ENCODE measurements at regions not wholly inside any gene's neighbourhood (a gene's known extent, or its start where the extent isn't known, plus 50 kb on each side); places are given as distances from the start of the nearest gene placed in this dataset.
"Not testable (repeated sequence)": the region's sequence is repeated elsewhere in the genome, so short reads cannot be mapped to it uniquely, and the experiment has no call there.

GRCh38 chr21:18832950-18833349, 429.4 kb upstream of the TMPRSS15 start:
- no peak for DNase-seq

GRCh38 chr21:18834121-18834520, 430.5 kb upstream of the TMPRSS15 start:
- not testable (repeated sequence) for DNase-seq

GRCh38 chr21:18840239-18840638, 436.7 kb upstream of the TMPRSS15 start:
- no peak for DNase-seq

GRCh38 chr21:18857606-18858005, 454.0 kb upstream of the TMPRSS15 start:
- DNase-seq: not testable (repeated sequence)

GRCh38 chr21:18869104-18869503, 465.5 kb upstream of the TMPRSS15 start:
- DNase-seq: no peak

GRCh38 chr21:18877917-18878316, 474.3 kb upstream of the TMPRSS15 start:
- DNase-seq: no peak

GRCh38 chr21:18887922-18888602, 484.5 kb upstream of the TMPRSS15 start:
- DNase-seq: no peak

GRCh38 chr21:18893406-18893805, 489.8 kb upstream of the TMPRSS15 start:
- DNase-seq: no peak

GRCh38 chr21:18894387-18894786, 490.8 kb upstream of the TMPRSS15 start:
- no peak for DNase-seq

GRCh38 chr21:18899261-18899660, 495.7 kb upstream of the TMPRSS15 start:
- no peak for DNase-seq

GRCh38 chr21:18902660-18903059, 499.1 kb upstream of the TMPRSS15 start:
- no peak for DNase-seq

GRCh38 chr21:18907076-18907475, 503.5 kb upstream of the TMPRSS15 start:
- no peak for DNase-seq

GRCh38 chr21:18908641-18909040, 505.1 kb upstream of the TMPRSS15 start:
- DNase-seq: no peak

GRCh38 chr21:18913914-18914313, 510.3 kb upstream of the TMPRSS15 start:
- no peak for DNase-seq

GRCh38 chr21:18914570-18914969, 511.0 kb upstream of the TMPRSS15 start:
- DNase-seq: no peak

- DNase-seq: no peak
Measured at GRCh38 chr21:18917622-18918021, 514.0 kb upstream of the TMPRSS15 start.

- no peak for DNase-seq
Measured at GRCh38 chr21:18931237-18931636, 527.7 kb upstream of the TMPRSS15 start.

- DNase-seq: no peak
Measured at GRCh38 chr21:18937337-18937736, 533.8 kb upstream of the TMPRSS15 start.

- DNase-seq: no peak
Measured at GRCh38 chr21:18940791-18941190, 537.2 kb upstream of the TMPRSS15 start.

GRCh38 chr21:18950045-18950740, 546.6 kb upstream of the TMPRSS15 start:
- DNase-seq: no peak

- DNase-seq: no peak
Measured at GRCh38 chr21:18951271-18952038, 547.9 kb upstream of the TMPRSS15 start.

- DNase-seq: no peak
Measured at GRCh38 chr21:18954441-18954844, 550.9 kb upstream of the TMPRSS15 start.

- no peak for DNase-seq
Measured at GRCh38 chr21:18959817-18960216, 556.2 kb upstream of the TMPRSS15 start.

- DNase-seq: no peak
Measured at GRCh38 chr21:18960306-18960705, 556.7 kb upstream of the TMPRSS15 start.

All from 8988T (cell line).